K562 (cell line): ENCODE measurements at regions not wholly inside any gene's neighbourhood (a gene's known extent, or its start where the extent isn't known, plus 50 kb on each side); places are given as distances from the start of the nearest gene placed in this dataset.

Experiments used
- ATAC-seq: fragments of 200-7000 bp; cut with Tn5 transposase; 3 replicates; pipeline ENCODE4 v1.9.1; 2020; ENCODE audit warnings: moderate library complexity
- BruUV-seq: library from RNA; stranded (reverse); fragments of 400-500 nt; replicated peaks from 2 replicates; lab custom pipeline; 2021; lab: Mats Ljungman, UMichigan
- CTCF ChIA-PET: fragments of 300-600 bp; formaldehyde crosslinking; extraction: SDS; loops from one replicate; lab custom pipeline; 2021; ENCODE audit warnings: low intra/inter-chr PET ratio; lab: Yijun Ruan, JAX
- POLR2A ChIA-PET: fragments of 300-600, 350-650 bp; sonication (Branson Sonifier 250); formaldehyde crosslinking; extraction: SDS; loops from one replicate; lab custom pipeline; 2021; ENCODE audit warnings: antibody characterized with exemption, inconsistent platforms; lab: Yijun Ruan, JAX
- DNase-seq, 4 experiments: peaks; one replicate each; pipeline versions ENCODE4 v3.0.0 to v3.0.0-alpha.2; 2011 to 2018; ENCODE audit warnings: low spot score in 3 of 4, mixed read lengths in 3 of 4; ENCODE audit errors: extremely low read depth in 1 of 4
- FAIRE-seq: peaks from 2 replicates; lab custom pipeline; 2011; peaks lifted over from hg19 to GRCh38; lab: Jason Lieb, UNC
- H2AFZ ChIP-seq: 2 replicates; pipeline ENCODE4 v1.6.0; 2011; ENCODE audit warnings: low read depth, low read length, control low read depth, inconsistent platforms
- H3K27ac ChIP-seq: fragments of 200-600 bp; 3 replicates; pipeline ENCODE4 v1.8.0; 2011; ENCODE audit warnings: low read depth, mild to moderate bottlenecking, control low read depth, inconsistent platforms, low read length, moderate library complexity, mixed read lengths; ENCODE audit errors: extremely low read depth
- H3K27me3 ChIP-seq, 2 experiments: fragments of 300-600 bp in 1 of 2; 2 replicates in 1 of 2; 3 replicates in 1 of 2; pipeline versions ENCODE4 v1.6.0 to v1.8.0; 2011; ENCODE audit warnings: inconsistent platforms in 2 of 2, low read length in 2 of 2, mild to moderate bottlenecking in 1 of 2, mixed read lengths in 1 of 2, moderate library complexity in 1 of 2; ENCODE audit not compliant: control insufficient read depth in 2 of 2, insufficient read depth in 2 of 2
- H3K36me3 ChIP-seq: fragments of 300-600 bp; 3 replicates; pipeline ENCODE4 v1.8.0; 2011; ENCODE audit warnings: mild to moderate bottlenecking, low read length, inconsistent platforms; ENCODE audit not compliant: control insufficient read depth, insufficient read depth
- H3K4me1 ChIP-seq, 2 experiments: fragments of 200-600 bp in 1 of 2; replicated peaks in 1 of 2; 2 replicates in 1 of 2; 3 replicates in 1 of 2; pipeline versions ENCODE4 v1.5.1 to v1.8.0; 2011; ENCODE audit warnings: inconsistent platforms in 2 of 2, low read length in 2 of 2, mild to moderate bottlenecking in 1 of 2, mixed read lengths in 1 of 2, moderate library complexity in 1 of 2; ENCODE audit not compliant: control insufficient read depth in 2 of 2, insufficient read depth in 2 of 2
- H3K4me2 ChIP-seq: 2 replicates; pipeline ENCODE4 v1.6.1; 2011; ENCODE audit warnings: low read length, control low read depth, inconsistent platforms, mixed read lengths; ENCODE audit not compliant: insufficient read depth
- H3K4me3 ChIP-seq: fragments of 200-600 bp; sonication (generic), shearing (Covaris generic); 2 replicates; pipeline ENCODE4 v1.5.1; 2016; ENCODE audit warnings: control low read depth, inconsistent platforms
- H3K79me2 ChIP-seq: fragments of 200-600 bp; 3 replicates; pipeline ENCODE4 v1.8.0; 2011; ENCODE audit warnings: low read length, inconsistent platforms; ENCODE audit not compliant: control insufficient read depth, insufficient read depth
- H3K9ac ChIP-seq, 2 experiments: 2 replicates each; pipeline versions ENCODE4 v1.6.0 to v1.6.1; 2011; ENCODE audit warnings: low read depth in 2 of 2, low read length in 2 of 2, control low read depth in 1 of 2, inconsistent platforms in 1 of 2, mild to moderate bottlenecking in 1 of 2, mixed read lengths in 1 of 2; ENCODE audit not compliant: insufficient read depth in 1 of 2
- H3K9me1 ChIP-seq: one replicate; pipeline ENCODE4 v1.6.0; 2011; ENCODE audit warnings: inconsistent platforms, mild to moderate bottlenecking, low read length, moderate library complexity; ENCODE audit not compliant: control insufficient read depth, insufficient read depth
- H3K9me3 ChIP-seq: replicated peaks from 2 replicates; pipeline ENCODE4 v1.5.1; 2011; ENCODE audit warnings: low read depth, low read length, inconsistent platforms; ENCODE audit not compliant: control insufficient read depth, insufficient read depth
- H4K20me1 ChIP-seq: replicated peaks from 2 replicates; pipeline ENCODE4 v1.6.1; 2011; ENCODE audit warnings: low read length, inconsistent platforms, mixed read lengths; ENCODE audit not compliant: control insufficient read depth, insufficient read depth
- CAMTA2 ChIP-seq: fragments of 250-450 bp; sonication (Bioruptor Pico); conservative IDR thresholded peaks from 2 replicates; pipeline ENCODE4 v1.5.1; 2022
- ELF2 ChIP-seq: fragments of 250-450 bp; sonication (Bioruptor Pico); IDR thresholded peaks from 2 replicates; pipeline ENCODE4 v1.5.0; 2021; ENCODE audit warnings: mild to moderate bottlenecking
- JUND ChIP-seq, 2 experiments: IDR thresholded peaks; 2 replicates in 1 of 2; 3 replicates in 1 of 2; pipeline ENCODE4 v1.6.1; 2011; ENCODE audit warnings: borderline replicate concordance in 2 of 2, low read depth in 2 of 2, low read length in 2 of 2, improper control_type of control experiment in 1 of 2, missing biosample characterization in 1 of 2, missing genetic modification characterization in 1 of 2, missing genetic modification reagents in 1 of 2
- NFATC3 ChIP-seq: fragments of 450-650 bp; IDR thresholded peaks from 2 replicates; pipeline ENCODE4 v1.6.1; 2017; ENCODE audit warnings: mild to moderate bottlenecking
- PCBP2 ChIP-seq: fragments of 200-400 bp; formaldehyde crosslinking; IDR thresholded peaks from 2 replicates; pipeline ENCODE4 v1.6.1; 2018; ENCODE audit warnings: low read length, low read depth, mild to moderate bottlenecking, moderate library complexity; ENCODE audit not compliant: poor library complexity, severe bottlenecking
- PHB ChIP-seq: fragments of 250-450 bp; sonication (Bioruptor Pico); IDR thresholded peaks from 2 replicates; pipeline ENCODE4 v1.5.0; 2021
- SMC3 ChIP-seq: conservative IDR thresholded peaks from 2 replicates; pipeline ENCODE4 v1.6.1; 2011; ENCODE audit warnings: low read depth, low read length, improper control_type of control experiment; ENCODE audit not compliant: insufficient read depth
- TEAD4 ChIP-seq, 2 experiments: sonication (generic) in 1 of 2; formaldehyde crosslinking in 1 of 2; IDR thresholded peaks; 2 replicates each; pipeline versions ENCODE4 v1.6.1 to v1.8.0; 2012 to 2022; ENCODE audit warnings: borderline replicate concordance in 1 of 2, inconsistent platforms in 1 of 2, low read length in 1 of 2, mild to moderate bottlenecking in 1 of 2, missing genetic modification reagents in 1 of 2
- ZNF121 ChIP-seq: sonication (generic); formaldehyde crosslinking; conservative IDR thresholded peaks from 2 replicates; pipeline ENCODE4 v1.8.0; 2022; ENCODE audit warnings: missing genetic modification reagents
- ZNF197 ChIP-seq: fragments of 200-800 bp; sonication (Bioruptor generic); IDR thresholded peaks from 2 replicates; pipeline ENCODE4 v1.6.1; 2016; ENCODE audit warnings: low read depth, missing genetic modification characterization, missing compliant biosample characterization
- ZNF217 ChIP-seq: sonication (generic); formaldehyde crosslinking; IDR thresholded peaks from 2 replicates; pipeline ENCODE4 v1.8.0; 2022; ENCODE audit warnings: mild to moderate bottlenecking, missing genetic modification reagents
- ZNF644 ChIP-seq: fragments of 200-800 bp; sonication (Bioruptor generic); IDR thresholded peaks from 2 replicates; pipeline ENCODE4 v1.6.1; 2016; ENCODE audit warnings: low read depth, missing genetic modification characterization, missing compliant biosample characterization
- ZNF780A ChIP-seq: fragments of 250-450 bp; sonication (Bioruptor Pico); IDR thresholded peaks from 2 replicates; pipeline ENCODE4 v1.5.0; 2021; ENCODE audit warnings: mild to moderate bottlenecking
- WGBS: fragments of 100-300 bp; shearing (Covaris generic); methylation state at CpG from one replicate; pipeline ENCODE4 v1.1.6; 2016; ENCODE audit warnings: low coverage, mixed read lengths; ENCODE audit not compliant: insufficient coverage; ENCODE audit errors: missing lambda C conversion rate; 5-methylcytosine and 5-hydroxymethylcytosine counted together
- in situ Hi-C: fragments of 300-500 bp; cut with MboI; formaldehyde crosslinking; loops from 4 replicates; pipeline ENCODE4 v1.15.0; 2018; ENCODE audit warnings: inconsistent platforms, mixed read lengths
- intact Hi-C: fragments of 100-400 bp; cut with micrococcal nuclease; formaldehyde crosslinking; loops from 2 replicates; pipeline ENCODE4 v1.14.2; 2022
- TF ChIP-seq, protein P1 (sequence below): fragments of 450-650 bp; IDR thresholded peaks from 2 replicates; pipeline ENCODE4 v1.7.0; 2016; ENCODE audit warnings: borderline replicate concordance

GRCh38 chr2:21811541-21811940 is 687.8 kb downstream of the TDRD15 start:
- ATAC-seq (no peak), DNase-seq (no peak), FAIRE-seq (no peak)
- in situ Hi-C loops: no loop called here
- intact Hi-C loops: no loop called here
- Histone ChIP-seq H3K4me3 (no peak overlapping the region), H3K79me2 (no peaks in the 10 kb centered on the region), H3K9me3 (no peaks in the 10 kb centered on the region), H3K9me1 (no peaks in the 10 kb centered on the region), H3K4me1 (no peaks in the 10 kb centered on the region), H3K27me3 (no peaks in the 10 kb centered on the region), H3K9ac (no peak overlapping the region), H4K20me1 (no peaks in the 10 kb centered on the region), H3K36me3 (no peaks in the 10 kb centered on the region), H3K27ac (no peak overlapping the region), H3K4me2 (no peak overlapping the region), H2AFZ (no peak overlapping the region)
- ChIA-PET POLR2A (no interaction called here), CTCF (no interaction called here)
- no TSS peak for BruUV-seq
- no peak for TF ChIP-seq TEAD4 (IDR thresholded peaks at IDR 0.05; ENCODE audit: low read length)
- TF ChIP-seq TEAD4 (CRISPR knock-in tag; IDR thresholded peaks at IDR 0.05; ENCODE audit: borderline replicate concordance): no peak
- no peak for TF ChIP-seq ZNF197 (CRISPR knock-in tag)
- TF ChIP-seq PCBP2: no peak
- no peak for TF ChIP-seq JUND (IDR thresholded peaks at IDR 0.05; ENCODE audit: borderline replicate concordance, low read depth, low read length)
- no peak for TF ChIP-seq JUND (tag; IDR thresholded peaks at IDR 0.05; ENCODE audit: borderline replicate concordance, low read depth, low read length)
- no peak for TF ChIP-seq NFATC3
- TF ChIP-seq, protein P1, sequence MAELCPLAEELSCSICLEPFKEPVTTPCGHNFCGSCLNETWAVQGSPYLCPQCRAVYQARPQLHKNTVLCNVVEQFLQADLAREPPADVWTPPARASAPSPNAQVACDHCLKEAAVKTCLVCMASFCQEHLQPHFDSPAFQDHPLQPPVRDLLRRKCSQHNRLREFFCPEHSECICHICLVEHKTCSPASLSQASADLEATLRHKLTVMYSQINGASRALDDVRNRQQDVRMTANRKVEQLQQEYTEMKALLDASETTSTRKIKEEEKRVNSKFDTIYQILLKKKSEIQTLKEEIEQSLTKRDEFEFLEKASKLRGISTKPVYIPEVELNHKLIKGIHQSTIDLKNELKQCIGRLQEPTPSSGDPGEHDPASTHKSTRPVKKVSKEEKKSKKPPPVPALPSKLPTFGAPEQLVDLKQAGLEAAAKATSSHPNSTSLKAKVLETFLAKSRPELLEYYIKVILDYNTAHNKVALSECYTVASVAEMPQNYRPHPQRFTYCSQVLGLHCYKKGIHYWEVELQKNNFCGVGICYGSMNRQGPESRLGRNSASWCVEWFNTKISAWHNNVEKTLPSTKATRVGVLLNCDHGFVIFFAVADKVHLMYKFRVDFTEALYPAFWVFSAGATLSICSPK: no peak
- TF ChIP-seq ELF2 (CRISPR knock-in tag): no peak
- TF ChIP-seq CAMTA2 (CRISPR knock-in tag): no peak
- no peak for TF ChIP-seq ZNF121
- TF ChIP-seq ZNF217: no peak
- TF ChIP-seq ZNF644 (tag): no peak
- TF ChIP-seq ZNF780A (CRISPR knock-in tag): no peak
- TF ChIP-seq PHB (CRISPR knock-in tag): no peak
- TF ChIP-seq SMC3: no peak
- 0% methylated on average over 2 of the region's 2 CpGs for WGBS
